Heart right ventricle (tissue), 16 donors: ENCODE measurements at regions not wholly inside any gene's neighbourhood (a gene's known extent, or its start where the extent isn't known, plus 50 kb on each side); places are given as distances from the start of the nearest gene placed in this dataset.

Experiments used
- ATAC-seq, 8 donors: fragments of 200-7000 bp; cut with Tn5 transposase; one replicate each; pipeline ENCODE4 v1.9.1; 2020; ENCODE audit warnings: mild to moderate bottlenecking in 8 of 8, moderate library complexity in 8 of 8, moderate number of reproducible peaks in 1 of 8
- DNase-seq, 2 donors: peaks; one replicate each; pipeline ENCODE4 v3.0.0-alpha.2; 2020
- H3K27ac ChIP-seq, 10 donors: fragments of 200-600 bp; sonication (generic) in 2 of 10; one replicate each; pipeline versions ENCODE4 v1.5.0 to v1.8.0; 2020 to 2022; ENCODE audit warnings: mild to moderate bottlenecking in 3 of 10
- H3K27me3 ChIP-seq, 7 donors: fragments of 200-600 bp; one replicate each; pipeline ENCODE4 v1.8.0; 2021 to 2022; ENCODE audit warnings: mild to moderate bottlenecking in 2 of 7
- H3K36me3 ChIP-seq, 9 donors: fragments of 200-600 bp; sonication (generic) in 1 of 9; one replicate each; pipeline versions ENCODE4 v1.5.0 to v1.8.0; 2020 to 2022; ENCODE audit warnings: mild to moderate bottlenecking in 2 of 9
- H3K4me1 ChIP-seq, 9 donors: fragments of 200-600 bp; sonication (generic) in 1 of 9; one replicate each; pipeline versions ENCODE4 v1.5.0 to v1.8.0; 2020 to 2022; ENCODE audit warnings: mild to moderate bottlenecking in 4 of 9
- H3K4me3 ChIP-seq, 10 donors: fragments of 200-600 bp; sonication (generic) in 2 of 10; one replicate each; pipeline versions ENCODE4 v1.5.0 to v1.8.0; 2020 to 2022; ENCODE audit warnings: mild to moderate bottlenecking in 7 of 10, moderate library complexity in 2 of 10
- H3K9me3 ChIP-seq, 11 donors: fragments of 200-600 bp in 10 of 11; sonication (generic) in 2 of 11; one replicate each; pipeline versions ENCODE4 v1.5.0 to v1.8.0; 2013 to 2022; ENCODE audit warnings: mild to moderate bottlenecking in 2 of 11, control low read depth in 1 of 11, moderate library complexity in 1 of 11
- WGBS, 2 donors: extraction: QIAGEN DNeasy Blood & Tissue Kit; methylation state at CpG; one replicate each; pipeline ENCODE4 v1.1.7; 2013; ENCODE audit warnings: inconsistent platforms in 1 of 2; 5-methylcytosine and 5-hydroxymethylcytosine counted together
- intact Hi-C, 10 donors: fragments of 100-400 bp; cut with DNase I; formaldehyde crosslinking; loops; one replicate each; pipeline versions ENCODE4 v1.11.1 to v1.14.2; 2022
- TF ChIP-seq, protein P1 (sequence below), 9 donors: fragments of 200-600 bp; sonication (generic) in 2 of 9; IDR thresholded peaks; one replicate each; pipeline versions ENCODE4 v1.5.0 to v1.8.0; 2021 to 2022; ENCODE audit warnings: antibody characterized with exemption in 9 of 9, mild to moderate bottlenecking in 5 of 9, moderate library complexity in 1 of 9
- donor health status: Arrhythmogenic right ventricular cardiomyopathy.
- donor health status: ischemic (EF 13 %, LVEDD 7.1; RV severe dilation, severe dysfunction).
- donor health status: healthy with polysubstance abuse.
- donor health status: DM: no; HTN: yes; CAD: no.
- donor health status: DM: no; HTN: no; CAD: no.
- donor health status: ischemic (EF 25% LVEDD 6.9; RV normal size, moderate dysfunction).
- donor health status: ischemic (EF 25% LVEDD 5.7; RV mildly dilated, moderate dysfunction).
- donor health status: healthy.
- donor health status: DM: yes; HTN: yes; CAD: no.
- donor health status: Ischemic cardiomyopathy.
- donor health status: ischemic (EF 35%, LVEDD 5.7; RV mildly dilated, moderate dysfunction).
- donor health status: nonischemic (EF 11% LVEDD 7.7; RV severe dilation, severe dysfunction).
- donor health status: DM: yes; HTN: yes; CAD: no.
- donor health status: PGD.
- donor health status: ischemic (EF 29% LVEDD 5.4; RV normal size, mild dysfunction).
- donor health status: nonischemic (EF 23%, LVEDD 6.1; RV moderate dilation, normal function).

- H3K36me3 ChIP-seq: no peaks in the 10 kb centered on the region
- no peaks in the 10 kb centered on the region for H3K27me3 ChIP-seq
- H3K9me3 ChIP-seq: no peaks in the 10 kb centered on the region
- WGBS, 2 donors: 82 to 87% methylated on average over 2 of the region's 2 CpGs
- no peak overlapping the region for H3K4me3 ChIP-seq
- TF ChIP-seq, protein P1, sequence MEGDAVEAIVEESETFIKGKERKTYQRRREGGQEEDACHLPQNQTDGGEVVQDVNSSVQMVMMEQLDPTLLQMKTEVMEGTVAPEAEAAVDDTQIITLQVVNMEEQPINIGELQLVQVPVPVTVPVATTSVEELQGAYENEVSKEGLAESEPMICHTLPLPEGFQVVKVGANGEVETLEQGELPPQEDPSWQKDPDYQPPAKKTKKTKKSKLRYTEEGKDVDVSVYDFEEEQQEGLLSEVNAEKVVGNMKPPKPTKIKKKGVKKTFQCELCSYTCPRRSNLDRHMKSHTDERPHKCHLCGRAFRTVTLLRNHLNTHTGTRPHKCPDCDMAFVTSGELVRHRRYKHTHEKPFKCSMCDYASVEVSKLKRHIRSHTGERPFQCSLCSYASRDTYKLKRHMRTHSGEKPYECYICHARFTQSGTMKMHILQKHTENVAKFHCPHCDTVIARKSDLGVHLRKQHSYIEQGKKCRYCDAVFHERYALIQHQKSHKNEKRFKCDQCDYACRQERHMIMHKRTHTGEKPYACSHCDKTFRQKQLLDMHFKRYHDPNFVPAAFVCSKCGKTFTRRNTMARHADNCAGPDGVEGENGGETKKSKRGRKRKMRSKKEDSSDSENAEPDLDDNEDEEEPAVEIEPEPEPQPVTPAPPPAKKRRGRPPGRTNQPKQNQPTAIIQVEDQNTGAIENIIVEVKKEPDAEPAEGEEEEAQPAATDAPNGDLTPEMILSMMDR (IDR thresholded peaks at IDR 0.05): no peak
- no peak overlapping the region for H3K27ac ChIP-seq
- DNase-seq (no peak), ATAC-seq (no peak)
- intact Hi-C loops: loop anchor here in 1 of 10 donors (10.0 kb wide), 1 partner anchor 100 kb away; no protein-coding TSS in a partner anchor
- no peaks in the 10 kb centered on the region for H3K4me1 ChIP-seq
These were observed 166.7 kb upstream of the KCNIP4 start for GRCh38 chr4:22115262-22115661.

- Histone ChIP-seq H3K27me3 (no peaks in the 10 kb centered on the region), H3K36me3 (no peaks in the 10 kb centered on the region), H3K4me1 (no peaks in the 10 kb centered on the region), H3K9me3 (peaks cover 0 to 6% (median 0%) of the 10 kb centered on the region in 11 donors), H3K4me3 (no peak overlapping the region), H3K27ac (no peak overlapping the region)
- TF ChIP-seq, protein P1 (IDR thresholded peaks at IDR 0.05): no peak
- intact Hi-C loops: no loop called here
- ATAC-seq (no peak), DNase-seq (no peak)
- WGBS, 2 donors: 61 to 67% methylated on average over 2 of the region's 2 CpGs
These were observed 155.2 kb upstream of the KCNIP4 start for GRCh38 chr4:22103768-22104167.

DNA sequence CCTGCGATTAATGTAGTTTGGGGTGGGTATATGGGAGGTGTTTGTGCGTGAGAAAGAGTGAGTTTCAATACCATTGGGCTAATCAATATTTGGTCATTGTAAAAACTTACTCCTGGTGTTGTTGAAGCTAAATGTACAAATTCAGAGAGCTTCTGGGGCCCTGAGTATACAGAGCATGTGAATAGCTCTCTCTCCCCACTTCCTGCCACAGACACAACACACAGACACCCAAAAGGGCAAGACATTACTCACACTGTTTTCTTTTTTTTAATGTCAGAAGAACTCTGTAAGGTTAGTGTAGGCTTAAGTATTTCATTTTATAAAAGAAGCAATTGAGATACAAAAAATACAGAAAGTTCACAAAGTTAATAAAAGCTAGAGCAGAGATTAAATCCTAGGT is 151.3 kb upstream of the KCNIP4 start:
- ATAC-seq: no peak
- no peaks in the 10 kb centered on the region for H3K9me3 ChIP-seq
- no peaks in the 10 kb centered on the region for H3K36me3 ChIP-seq
- no peaks in the 10 kb centered on the region for H3K4me1 ChIP-seq
- WGBS, 2 donors: 78 to 88% methylated on average over 2 of the region's 2 CpGs
- no peak for DNase-seq
- TF ChIP-seq, protein P1 (IDR thresholded peaks at IDR 0.05): no peak
- intact Hi-C loops: no loop called here
- no peak overlapping the region for H3K4me3 ChIP-seq
- H3K27ac ChIP-seq: no peak overlapping the region
- H3K27me3 ChIP-seq: no peaks in the 10 kb centered on the region

DNA sequence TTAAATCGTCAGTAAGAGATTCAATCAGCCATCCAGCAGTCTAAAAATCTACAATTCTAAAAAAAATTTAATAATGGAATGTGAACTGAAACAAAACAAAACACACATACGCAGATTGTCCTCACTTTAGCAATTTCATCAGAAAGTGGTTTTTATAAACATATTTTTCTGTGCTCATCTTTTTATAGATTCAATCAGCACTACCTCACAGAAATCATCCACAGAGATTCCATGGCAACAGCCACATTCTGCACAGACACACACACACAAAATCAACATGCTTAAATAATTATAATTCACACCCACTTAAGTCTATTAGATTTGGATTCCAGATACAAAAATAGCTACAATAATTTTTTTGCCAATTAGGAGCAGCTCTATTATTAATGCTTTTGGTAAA is 149.0 kb upstream of the KCNIP4 start:
- Histone ChIP-seq H3K9me3 (no peaks in the 10 kb centered on the region), H3K36me3 (no peaks in the 10 kb centered on the region), H3K4me1 (no peaks in the 10 kb centered on the region), H3K27me3 (no peaks in the 10 kb centered on the region), H3K4me3 (no peak overlapping the region), H3K27ac (no peak overlapping the region)
- intact Hi-C loops: no loop called here
- TF ChIP-seq, protein P1 (IDR thresholded peaks at IDR 0.05): no peak
- ATAC-seq (no peak), DNase-seq (no peak)
- 58 to 68% methylated on average over 2 of the region's 2 CpGs for WGBS, 2 donors

- DNase-seq (no peak), ATAC-seq (no peak)
- Histone ChIP-seq H3K27ac (no peak overlapping the region), H3K9me3 (no peaks in the 10 kb centered on the region), H3K27me3 (no peaks in the 10 kb centered on the region), H3K4me3 (no peak overlapping the region), H3K4me1 (no peaks in the 10 kb centered on the region), H3K36me3 (no peaks in the 10 kb centered on the region)
- TF ChIP-seq, protein P1 (IDR thresholded peaks at IDR 0.05): no peak
- intact Hi-C loops: no loop called here
These were observed 145.6 kb upstream of the KCNIP4 start for GRCh38 chr4:22094217-22094616.
